Right lobe of liver (tissue), 6 donors: ENCODE measurements at regions not wholly inside any gene's neighbourhood (a gene's known extent, or its start where the extent isn't known, plus 50 kb on each side); places are given as distances from the start of the nearest gene placed in this dataset.
"Not testable (repeated sequence)": the region's sequence is repeated elsewhere in the genome, so short reads cannot be mapped to it uniquely, and the experiment has no call there.

Experiments used
- ATAC-seq, 4 donors: fragments of 200-7000 bp; cut with Tn5 transposase; one replicate each; pipeline ENCODE4 v1.9.1; 2020; ENCODE audit warnings: mild to moderate bottlenecking in 4 of 4, moderate library complexity in 4 of 4
- DNase-seq, 3 donors: peaks; one replicate each; pipeline ENCODE4 v3.0.0-alpha.2; 2020
- H3K27ac ChIP-seq, 3 donors: fragments of 200-600 bp; one replicate each; pipeline ENCODE4 v1.8.0; 2022
- H3K27me3 ChIP-seq, 2 donors: fragments of 200-600 bp; one replicate each; pipeline ENCODE4 v1.8.0; 2022
- H3K36me3 ChIP-seq, 4 donors: fragments of 200-600 bp; sonication (generic) in 1 of 4; one replicate each; pipeline versions ENCODE4 v1.5.1 to v1.8.0; 2017 to 2022; ENCODE audit warnings: control low read depth in 1 of 4
- H3K4me1 ChIP-seq, 4 donors: fragments of 200-600 bp; sonication (generic) in 1 of 4; one replicate each; pipeline versions ENCODE4 v1.5.1 to v1.8.0; 2017 to 2022; ENCODE audit warnings: control low read depth in 1 of 4
- H3K4me3 ChIP-seq, 3 donors: fragments of 200-600 bp; one replicate each; pipeline ENCODE4 v1.8.0; 2022
- H3K9me3 ChIP-seq, 4 donors: fragments of 200-600 bp; sonication (generic) in 1 of 4; one replicate each; pipeline versions ENCODE4 v1.5.1 to v1.8.0; 2017 to 2022; ENCODE audit warnings: control low read depth in 1 of 4
- POLR2A ChIP-seq: fragments of 450-650 bp; IDR thresholded peaks from one replicate; pipeline ENCODE4 v1.6.1; 2017; ENCODE audit warnings: antibody characterized with exemption, mild to moderate bottlenecking
- WGBS: methylation state at CpG from one replicate; pipeline ENCODE4 v1.1.6; 2018; ENCODE audit warnings: low coverage, low lambda C conversion rate; ENCODE audit not compliant: insufficient coverage; ENCODE audit errors: missing lambda C conversion rate; 5-methylcytosine and 5-hydroxymethylcytosine counted together
- intact Hi-C, 2 donors: fragments of 100-400 bp; cut with DNase I; formaldehyde crosslinking; loops; one replicate each; pipeline versions ENCODE4 v1.11.2 to v1.14.1; 2022
- TF ChIP-seq, protein P1 (sequence below), 4 donors: fragments of 200-600 bp in 3 of 4; fragments of 450-650 bp in 1 of 4; IDR thresholded peaks; one replicate each; pipeline versions ENCODE4 v1.5.1 to v1.8.0; 2016 to 2022; ENCODE audit warnings: antibody characterized with exemption in 4 of 4, mild to moderate bottlenecking in 2 of 4
- donor health status: DM: no; HTN: yes; CAD: no.
- donor health status: DM: no; HTN: no; CAD: no.
- donor health status: DM: no; HTN: no; CAD: no.
- donor health status: DM: no; HTN: yes; CAD: no.
- donor health status: DM: no; HTN: yes; CAD: no.

DNA sequence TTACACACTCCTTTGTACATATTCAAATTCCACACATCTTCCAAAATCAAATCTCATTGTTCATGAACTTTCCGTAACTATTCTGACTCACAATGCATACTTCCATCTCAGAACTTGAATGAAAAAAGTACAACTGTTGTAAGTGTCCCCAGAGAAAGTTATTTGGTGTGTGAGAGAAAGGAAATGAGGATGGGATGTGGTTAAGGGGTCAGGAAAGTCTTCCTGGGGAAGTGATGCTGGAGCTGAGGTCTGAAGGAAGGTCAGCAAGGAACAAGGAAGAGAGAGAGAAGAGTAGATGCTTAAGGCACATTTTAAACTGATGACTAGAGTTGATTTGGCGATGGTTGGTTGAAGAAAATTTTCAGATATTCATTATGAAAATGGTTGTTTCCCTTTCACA, 340.0 kb upstream of the STXBP6 start:
- WGBS: 57% methylated on average over 2 of the region's 2 CpGs
- TF ChIP-seq, protein P1, sequence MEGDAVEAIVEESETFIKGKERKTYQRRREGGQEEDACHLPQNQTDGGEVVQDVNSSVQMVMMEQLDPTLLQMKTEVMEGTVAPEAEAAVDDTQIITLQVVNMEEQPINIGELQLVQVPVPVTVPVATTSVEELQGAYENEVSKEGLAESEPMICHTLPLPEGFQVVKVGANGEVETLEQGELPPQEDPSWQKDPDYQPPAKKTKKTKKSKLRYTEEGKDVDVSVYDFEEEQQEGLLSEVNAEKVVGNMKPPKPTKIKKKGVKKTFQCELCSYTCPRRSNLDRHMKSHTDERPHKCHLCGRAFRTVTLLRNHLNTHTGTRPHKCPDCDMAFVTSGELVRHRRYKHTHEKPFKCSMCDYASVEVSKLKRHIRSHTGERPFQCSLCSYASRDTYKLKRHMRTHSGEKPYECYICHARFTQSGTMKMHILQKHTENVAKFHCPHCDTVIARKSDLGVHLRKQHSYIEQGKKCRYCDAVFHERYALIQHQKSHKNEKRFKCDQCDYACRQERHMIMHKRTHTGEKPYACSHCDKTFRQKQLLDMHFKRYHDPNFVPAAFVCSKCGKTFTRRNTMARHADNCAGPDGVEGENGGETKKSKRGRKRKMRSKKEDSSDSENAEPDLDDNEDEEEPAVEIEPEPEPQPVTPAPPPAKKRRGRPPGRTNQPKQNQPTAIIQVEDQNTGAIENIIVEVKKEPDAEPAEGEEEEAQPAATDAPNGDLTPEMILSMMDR (IDR thresholded peaks at IDR 0.05): no peak
- TF ChIP-seq POLR2A: no peak
- H3K36me3 ChIP-seq: no peaks in the 10 kb centered on the region
- ATAC-seq (no peak), DNase-seq (no peak)
- H3K4me1 ChIP-seq: no peaks in the 10 kb centered on the region
- H3K4me3 ChIP-seq: no peak overlapping the region
- intact Hi-C loops: no loop called here
- H3K27ac ChIP-seq: no peak overlapping the region
- no peaks in the 10 kb centered on the region for H3K9me3 ChIP-seq
- H3K27me3 ChIP-seq: no peaks in the 10 kb centered on the region

GRCh38 chr14:25381498-25381897, 331.6 kb upstream of the STXBP6 start:
- H3K4me1 ChIP-seq: no peaks in the 10 kb centered on the region
- no peak for DNase-seq
- 18% methylated on average over 3 of the region's 3 CpGs for WGBS
- no peaks in the 10 kb centered on the region for H3K27me3 ChIP-seq
- intact Hi-C loops: no loop called here
- H3K27ac ChIP-seq: no peak overlapping the region
- no peak overlapping the region for H3K4me3 ChIP-seq
- ATAC-seq: peak in 1 of 4 donors; percentile 27
- TF ChIP-seq POLR2A: no peak
- TF ChIP-seq, protein P1 (IDR thresholded peaks at IDR 0.05): peak in 1 of 4 donors; percentile 23
- H3K36me3 ChIP-seq: no peaks in the 10 kb centered on the region
- no peaks in the 10 kb centered on the region for H3K9me3 ChIP-seq

GRCh38 chr14:25375639-25376038, 325.7 kb upstream of the STXBP6 start:
- no peaks in the 10 kb centered on the region for H3K27me3 ChIP-seq
- no peak overlapping the region for H3K4me3 ChIP-seq
- DNase-seq (no peak), ATAC-seq (no peak)
- no peak for TF ChIP-seq POLR2A
- TF ChIP-seq, protein P1 (IDR thresholded peaks at IDR 0.05): no peak
- intact Hi-C loops: no loop called here
- no peak overlapping the region for H3K27ac ChIP-seq
- no peaks in the 10 kb centered on the region for H3K4me1 ChIP-seq
- no peaks in the 10 kb centered on the region for H3K36me3 ChIP-seq
- H3K9me3 ChIP-seq: no peaks in the 10 kb centered on the region
- WGBS: 58% methylated on average over 2 of the region's 2 CpGs

DNA sequence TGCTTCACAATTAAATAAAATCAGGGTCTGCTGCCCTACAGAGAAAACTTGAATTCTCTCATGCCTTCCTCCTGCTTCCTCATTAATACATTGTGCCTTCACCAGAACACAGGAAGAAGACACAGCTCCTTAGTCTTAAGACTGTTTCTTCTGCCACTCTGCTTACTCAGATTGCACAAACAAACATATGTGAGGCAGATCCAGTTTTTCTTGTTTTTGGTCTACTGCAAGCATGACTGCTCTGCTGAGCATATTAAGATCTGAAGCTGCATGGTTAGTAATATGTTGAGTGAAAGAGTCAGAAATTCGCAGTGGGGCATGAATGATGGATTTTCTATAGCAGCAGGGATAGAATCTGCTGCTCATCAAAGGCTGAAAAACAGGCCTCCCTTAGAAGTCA, 321.1 kb upstream of the STXBP6 start:
- no peaks in the 10 kb centered on the region for H3K9me3 ChIP-seq
- H3K27ac ChIP-seq: no peak overlapping the region
- no peaks in the 10 kb centered on the region for H3K4me1 ChIP-seq
- 50% methylated on average over 1 of the region's 1 CpG for WGBS
- no peak overlapping the region for H3K4me3 ChIP-seq
- H3K36me3 ChIP-seq: no peaks in the 10 kb centered on the region
- intact Hi-C loops: no loop called here
- ATAC-seq: no peak
- no peak for DNase-seq
- no peaks in the 10 kb centered on the region for H3K27me3 ChIP-seq
- TF ChIP-seq, protein P1 (IDR thresholded peaks at IDR 0.05): no peak
- no peak for TF ChIP-seq POLR2A

- H3K36me3 ChIP-seq, H3K27ac ChIP-seq, H3K27me3 ChIP-seq, H3K4me3 ChIP-seq, intact Hi-C loops, H3K4me1 ChIP-seq, DNase-seq, ATAC-seq, H3K9me3 ChIP-seq: not testable (repeated sequence)
- WGBS: no CpG with 5 or more reads among the region's 10 CpGs
Measured at GRCh38 chr14:25370057-25370456, 320.1 kb upstream of the STXBP6 start.
